IMR-90 (cell line): ENCODE measurements at regions not wholly inside any gene's neighbourhood (a gene's known extent, or its start where the extent isn't known, plus 50 kb on each side); places are given as distances from the start of the nearest gene placed in this dataset.

ENCODE experiments used
- ATAC-seq: fragments of 200-7000 bp; cut with Tn5 transposase; 2 replicates; pipeline ENCODE4 v1.9.1; 2020; ENCODE audit warnings: low read depth, mild to moderate bottlenecking, moderate library complexity
- BruUV-seq: library from RNA; stranded (reverse); fragments of 400-500 nt; replicated peaks from 2 replicates; lab custom pipeline; 2021; lab: Mats Ljungman, UMichigan
- CTCF ChIA-PET: fragments of 300-600 bp; formaldehyde crosslinking; extraction: SDS; loops from one replicate; lab custom pipeline; 2021; ENCODE audit warnings: antibody characterized with exemption; lab: Yijun Ruan, JAX
- POLR2A ChIA-PET: fragments of 300-600 bp; sonication (Branson Sonifier 250); formaldehyde crosslinking; loops from one replicate; lab custom pipeline; 2022; ENCODE audit warnings: antibody characterized with exemption; ENCODE audit not compliant: unreplicated experiment; lab: Charles Lee
- DNase-seq: peaks from one replicate; pipeline ENCODE4 v3.0.0; 2013
- H2AFZ ChIP-seq: replicated peaks from 2 replicates; pipeline ENCODE3; 2013; ENCODE audit warnings: low read length, mild to moderate bottlenecking; ENCODE audit not compliant: poor library complexity
- H2AK5ac ChIP-seq: 2 replicates; pipeline ENCODE4 v1.6.1; 2013; ENCODE audit warnings: low read depth, low read length, inconsistent platforms
- H2AK9ac ChIP-seq: replicated peaks from 2 replicates; pipeline ENCODE3; 2013; ENCODE audit warnings: mild to moderate bottlenecking, low read depth, low read length, moderate library complexity; ENCODE audit not compliant: poor library complexity
- H2BK120ac ChIP-seq: 2 replicates; pipeline ENCODE4 v1.6.1; 2013; ENCODE audit warnings: low read depth, low read length, inconsistent platforms
- H2BK15ac ChIP-seq: 3 replicates; pipeline ENCODE4 v1.6.1; 2013; ENCODE audit warnings: low read depth, low read length, inconsistent platforms
- H2BK20ac ChIP-seq: 2 replicates; pipeline ENCODE4 v1.6.1; 2013; ENCODE audit warnings: low read depth, mild to moderate bottlenecking, inconsistent platforms, low read length, moderate library complexity
- H2BK5ac ChIP-seq: 2 replicates; pipeline ENCODE4 v1.6.1; 2013; ENCODE audit warnings: mild to moderate bottlenecking, low read depth, low read length, inconsistent platforms; ENCODE audit not compliant: poor library complexity, severe bottlenecking
- H3K14ac ChIP-seq: replicated peaks from 2 replicates; pipeline ENCODE4 v1.6.1; 2013; ENCODE audit warnings: low read depth, low read length, inconsistent platforms
- H3K18ac ChIP-seq: 2 replicates; pipeline ENCODE4 v1.6.1; 2013; ENCODE audit warnings: low read depth, low read length, control low read depth
- H3K23ac ChIP-seq: 2 replicates; pipeline ENCODE4 v1.6.1; 2013; ENCODE audit warnings: low read depth, low read length, inconsistent platforms
- H3K27ac ChIP-seq: 2 replicates; pipeline ENCODE4 v1.5.1; 2013; ENCODE audit warnings: mild to moderate bottlenecking, control low read depth, low read length; ENCODE audit not compliant: insufficient read depth
- H3K27me3 ChIP-seq: 2 replicates; pipeline ENCODE4 v1.6.1; 2013; ENCODE audit warnings: low read length; ENCODE audit not compliant: control insufficient read depth, insufficient read depth
- H3K36me3 ChIP-seq: 2 replicates; pipeline ENCODE4 v1.6.1; 2013; ENCODE audit warnings: low read length, mixed read lengths; ENCODE audit not compliant: control insufficient read depth, insufficient read depth
- H3K4ac ChIP-seq: 2 replicates; pipeline ENCODE4 v1.6.1; 2013; ENCODE audit warnings: low read depth, low read length, inconsistent platforms
- H3K4me1 ChIP-seq: 2 replicates; pipeline ENCODE4 v1.6.1; 2013; ENCODE audit warnings: low read length, mixed read lengths; ENCODE audit not compliant: control insufficient read depth, insufficient read depth
- H3K4me2 ChIP-seq: 2 replicates; pipeline ENCODE4 v1.6.1; 2013; ENCODE audit warnings: low read depth, mild to moderate bottlenecking, control low read depth, low read length, moderate library complexity
- H3K4me3 ChIP-seq: 2 replicates; pipeline ENCODE4 v1.5.1; 2013; ENCODE audit warnings: low read depth, mild to moderate bottlenecking, control low read depth, low read length, moderate library complexity; ENCODE audit not compliant: insufficient read depth
- H3K56ac ChIP-seq: 2 replicates; pipeline ENCODE4 v1.6.1; 2013; ENCODE audit warnings: low read length, inconsistent platforms; ENCODE audit not compliant: insufficient read depth; ENCODE audit errors: extremely low read depth
- H3K79me1 ChIP-seq, 2 experiments: 2 replicates each; pipeline ENCODE4 v1.6.1; 2013; ENCODE audit warnings: low read length in 2 of 2, inconsistent platforms in 1 of 2, low read depth in 1 of 2
- H3K9ac ChIP-seq: 2 replicates; pipeline ENCODE4 v1.6.1; 2013; ENCODE audit warnings: low read depth, low read length, control low read depth
- H3K9me1 ChIP-seq: 2 replicates; pipeline ENCODE4 v1.6.1; 2013; ENCODE audit warnings: low read length, inconsistent platforms; ENCODE audit not compliant: insufficient read depth
- H3K9me3 ChIP-seq: 2 replicates; pipeline ENCODE4 v1.6.1; 2013; ENCODE audit warnings: low read length; ENCODE audit not compliant: control insufficient read depth, insufficient read depth
- H4K20me1 ChIP-seq: 2 replicates; pipeline ENCODE4 v1.6.1; 2013; ENCODE audit warnings: low read length, inconsistent platforms; ENCODE audit not compliant: insufficient read depth
- H4K5ac ChIP-seq: 2 replicates; pipeline ENCODE4 v1.6.1; 2013; ENCODE audit warnings: mild to moderate bottlenecking, low read depth, low read length, control low read depth
- H4K8ac ChIP-seq, 2 experiments: 2 replicates each; pipeline ENCODE4 v1.6.1; 2013; ENCODE audit warnings: low read depth in 2 of 2, low read length in 2 of 2, control low read depth in 1 of 2, inconsistent platforms in 1 of 2
- H4K91ac ChIP-seq: 2 replicates; pipeline ENCODE4 v1.6.1; 2013; ENCODE audit warnings: low read depth, low read length, inconsistent platforms; ENCODE audit not compliant: insufficient read depth
- FOS ChIP-seq: fragments of 150-350 bp; IDR thresholded peaks from 2 replicates; pipeline ENCODE4 v1.6.1; 2016; ENCODE audit warnings: low read depth, low read length
- MAZ ChIP-seq: IDR thresholded peaks from 2 replicates; pipeline ENCODE4 v1.6.1; 2012; ENCODE audit warnings: low read depth, mild to moderate bottlenecking, low read length, improper control_type of control experiment, moderate library complexity, borderline replicate concordance
- MXI1 ChIP-seq: IDR thresholded peaks from 2 replicates; pipeline ENCODE4 v1.6.1; 2012; ENCODE audit warnings: low read depth, mild to moderate bottlenecking, low read length, moderate library complexity, borderline replicate concordance
- NFE2L2 ChIP-seq: fragments of 150-350 bp; IDR thresholded peaks from 2 replicates; pipeline ENCODE4 v1.6.1; 2016; ENCODE audit warnings: low read depth, mild to moderate bottlenecking, low read length
- RAD21 ChIP-seq: IDR thresholded peaks from 2 replicates; pipeline ENCODE4 v1.6.1; 2012; ENCODE audit warnings: low read length, improper control_type of control experiment
- RCOR1 ChIP-seq: IDR thresholded peaks from 2 replicates; pipeline ENCODE4 v1.6.1; 2012; ENCODE audit warnings: mild to moderate bottlenecking, low read length, improper control_type of control experiment; ENCODE audit not compliant: insufficient replicate concordance
- RFX5 ChIP-seq: IDR thresholded peaks from 2 replicates; pipeline ENCODE4 v1.8.0; 2012; ENCODE audit warnings: low read depth, mild to moderate bottlenecking, low read length, moderate library complexity
- SMC3 ChIP-seq: fragments of 150-350 bp; IDR thresholded peaks from 2 replicates; pipeline ENCODE4 v1.6.1; 2016; ENCODE audit warnings: low read depth, mild to moderate bottlenecking, antibody characterized with exemption, low read length, moderate library complexity
- WGBS, 2 experiments: methylation state at CpG; one replicate each; pipeline versions ENCODE4 v1.1.5 to v1.1.7; 2013; ENCODE audit warnings: missing lambda C conversion rate in 2 of 2; ENCODE audit not compliant: insufficient read length in 1 of 2; ENCODE audit errors: extremely low coverage in 2 of 2; 5-methylcytosine and 5-hydroxymethylcytosine counted together
- dilution Hi-C: fragments of 300-500 bp; cut with HindIII; formaldehyde crosslinking; loops from one replicate; pipeline ENCODE4 v1.14.3; 2018; ENCODE audit warnings: low sequenced_read_pairs; ENCODE audit not compliant: unreplicated experiment
- in situ Hi-C: fragments of 300-500 bp; cut with MboI; formaldehyde crosslinking; loops from 3 replicates; pipeline ENCODE4 v1.14.3; 2019; ENCODE audit warnings: low sequenced_read_pairs, inconsistent platforms, mixed read lengths
- intact Hi-C: fragments of 100-400 bp; cut with micrococcal nuclease; formaldehyde crosslinking; loops from 2 replicates; pipeline ENCODE4 v1.10.0; 2022

GRCh38 chrX:40908026-40908425 lies 172.7 kb upstream of the MED14 start:
- Histone ChIP-seq H3K27ac (no peak overlapping the region), H3K14ac (0 out of 2 replicates have a peak overlapping the region, but pooled peaks have one; percentile 48), H3K4me1 (peaks cover 3% of the 10 kb centered on the region; the same call in 1 of the 2 replicates), H3K23ac (no peak overlapping the region), H2AK5ac (peak overlapping the region; percentile 35; the same call in 1 of the 2 replicates), H3K56ac (no peak overlapping the region), H3K9me3 (no peaks in the 10 kb centered on the region), H3K9me1 (no peaks in the 10 kb centered on the region), H4K91ac (0 out of 2 replicates have a peak overlapping the region, but pooled peaks have one; percentile 26), H3K9ac (no peak overlapping the region), H3K4me3 (no peak overlapping the region), H2AK9ac (no peak overlapping the region), H3K4ac (peak overlapping the region; percentile 47; the same call in 1 of the 2 replicates), H2AFZ (no peak overlapping the region), H3K18ac (no peak overlapping the region), H2BK20ac (peak overlapping the region; percentile 49), H4K20me1 (no peaks in the 10 kb centered on the region), H2BK5ac (no peak overlapping the region), H4K5ac (no peak overlapping the region), H2BK15ac (peak overlapping the region; percentile 86; the same call in 1 of the 3 replicates), H3K36me3 (no peaks in the 10 kb centered on the region), H3K4me2 (no peak overlapping the region), H4K8ac (peak overlapping the region in 1 of 2 experiments; percentile 21; a peak in 1 of 4 replicates), H2BK120ac (peak overlapping the region; percentile 75), H3K79me1 (no peaks in the 10 kb centered on the region), H3K27me3 (peaks cover 5% of the 10 kb centered on the region)
- ChIA-PET CTCF (no interaction called here), POLR2A (no interaction called here)
- DNase-seq (peak; percentile 49), ATAC-seq (no peak)
- TF ChIP-seq FOS, result no peak
- no peak for TF ChIP-seq MXI1
- no peak for TF ChIP-seq NFE2L2
- TF ChIP-seq MAZ, result no peak
- TF ChIP-seq RAD21, result no peak
- TF ChIP-seq RFX5, result no peak
- TF ChIP-seq RCOR1, result no peak
- TF ChIP-seq SMC3, result no peak
- BruUV-seq, result no TSS peak
- in situ Hi-C loops (no loop called here), dilution Hi-C loops (no loop called here), intact Hi-C loops (no loop called here)
- WGBS, 2 experiments, result no CpG with 5 or more reads among the region's 7 CpGs
